Upper lobe of left lung (tissue), 6 donors: ENCODE measurements at regions not wholly inside any gene's neighbourhood (a gene's known extent, or its start where the extent isn't known, plus 50 kb on each side); places are given as distances from the start of the nearest gene placed in this dataset.

Experiments used
- ATAC-seq, 2 donors: fragments of 200-7000 bp; cut with Tn5 transposase; one replicate each; pipeline ENCODE4 v1.9.1; 2022; ENCODE audit warnings: mild to moderate bottlenecking in 2 of 2, moderate library complexity in 2 of 2; ENCODE audit not compliant: low FRiP score in 2 of 2
- DNase-seq, 2 donors: peaks; one replicate each; pipeline ENCODE4 v3.0.0-alpha.2; 2019 to 2020
- H3K27ac ChIP-seq, 4 donors: fragments of 200-600 bp; sonication (generic); one replicate each; pipeline ENCODE4 v1.5.1; 2016 to 2019
- H3K27me3 ChIP-seq, 4 donors: fragments of 200-600 bp; sonication (generic); one replicate each; pipeline ENCODE4 v1.5.1; 2017 to 2019
- H3K36me3 ChIP-seq, 4 donors: fragments of 200-600 bp; sonication (generic); one replicate each; pipeline ENCODE4 v1.5.1; 2016 to 2019
- H3K4me1 ChIP-seq, 4 donors: fragments of 200-600 bp; sonication (generic); one replicate each; pipeline ENCODE4 v1.5.1; 2018 to 2019
- H3K4me3 ChIP-seq, 4 donors: fragments of 200-600 bp; sonication (generic); one replicate each; pipeline ENCODE4 v1.5.1; 2017 to 2019; ENCODE audit warnings: mild to moderate bottlenecking in 2 of 4, moderate library complexity in 1 of 4
- H3K9me3 ChIP-seq, 4 donors: fragments of 200-600 bp; sonication (generic); one replicate each; pipeline ENCODE4 v1.5.1; 2018 to 2019
- EP300 ChIP-seq, 4 donors: sonication (generic); formaldehyde crosslinking; IDR thresholded peaks; one replicate each; pipeline ENCODE4 v1.5.1; 2017; ENCODE audit warnings: antibody characterized with exemption in 4 of 4, control low read depth in 2 of 4
- POLR2A ChIP-seq, 4 donors: fragments of 450-650 bp; IDR thresholded peaks; one replicate each; pipeline ENCODE4 v1.5.1; 2016 to 2017; ENCODE audit warnings: antibody characterized with exemption in 4 of 4, mild to moderate bottlenecking in 2 of 4
- POLR2AphosphoS5 ChIP-seq, 2 donors: sonication (generic); formaldehyde crosslinking; IDR thresholded peaks; one replicate each; pipeline ENCODE4 v1.5.1; 2017; ENCODE audit warnings: antibody characterized with exemption in 2 of 2
- WGBS, 2 donors: methylation state at CpG; one replicate each; pipeline ENCODE4 v1.1.5; 2017 to 2018; 5-methylcytosine and 5-hydroxymethylcytosine counted together
- TF ChIP-seq, protein P1 (sequence below), 6 experiments: fragments of 450-650 bp in 4 of 6; fragments of 200-600 bp in 2 of 6; sonication (generic) in 2 of 6; IDR thresholded peaks; one replicate each; pipeline ENCODE4 v1.5.1; 2016 to 2019; ENCODE audit warnings: antibody characterized with exemption in 6 of 6
- donor health status: DM: no; HTN: no; CAD: no; lungs with moderate emphysema.
- donor health status: DM: no; HTN: yes; CAD: no; lungs with severe emphysema.

DNA sequence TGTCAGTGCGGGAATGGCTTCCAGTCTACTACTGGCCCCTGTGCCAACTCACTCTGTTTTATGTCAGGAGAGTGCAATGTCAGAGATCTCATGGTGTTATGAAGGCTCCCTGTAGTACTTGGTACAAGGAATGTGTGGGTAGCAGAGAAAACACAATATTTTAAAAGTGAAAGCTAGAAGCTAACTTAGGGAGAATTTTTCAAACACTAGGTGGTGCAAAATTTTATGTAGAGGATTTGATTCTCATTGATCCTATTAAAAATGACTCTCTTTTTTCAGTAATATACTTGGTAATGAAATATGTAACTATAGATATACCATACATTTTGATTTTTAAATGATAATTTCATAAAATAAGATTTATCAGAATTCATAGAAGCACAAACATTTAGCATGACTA lies 134.7 kb downstream of the JRKL start:
- TF ChIP-seq POLR2AphosphoS5 (IDR thresholded peaks at IDR 0.05) (no peak), EP300 (IDR thresholded peaks at IDR 0.05) (no peak), POLR2A (IDR thresholded peaks at IDR 0.05) (no peak)
- TF ChIP-seq, protein P1, sequence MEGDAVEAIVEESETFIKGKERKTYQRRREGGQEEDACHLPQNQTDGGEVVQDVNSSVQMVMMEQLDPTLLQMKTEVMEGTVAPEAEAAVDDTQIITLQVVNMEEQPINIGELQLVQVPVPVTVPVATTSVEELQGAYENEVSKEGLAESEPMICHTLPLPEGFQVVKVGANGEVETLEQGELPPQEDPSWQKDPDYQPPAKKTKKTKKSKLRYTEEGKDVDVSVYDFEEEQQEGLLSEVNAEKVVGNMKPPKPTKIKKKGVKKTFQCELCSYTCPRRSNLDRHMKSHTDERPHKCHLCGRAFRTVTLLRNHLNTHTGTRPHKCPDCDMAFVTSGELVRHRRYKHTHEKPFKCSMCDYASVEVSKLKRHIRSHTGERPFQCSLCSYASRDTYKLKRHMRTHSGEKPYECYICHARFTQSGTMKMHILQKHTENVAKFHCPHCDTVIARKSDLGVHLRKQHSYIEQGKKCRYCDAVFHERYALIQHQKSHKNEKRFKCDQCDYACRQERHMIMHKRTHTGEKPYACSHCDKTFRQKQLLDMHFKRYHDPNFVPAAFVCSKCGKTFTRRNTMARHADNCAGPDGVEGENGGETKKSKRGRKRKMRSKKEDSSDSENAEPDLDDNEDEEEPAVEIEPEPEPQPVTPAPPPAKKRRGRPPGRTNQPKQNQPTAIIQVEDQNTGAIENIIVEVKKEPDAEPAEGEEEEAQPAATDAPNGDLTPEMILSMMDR (IDR thresholded peaks at IDR 0.05) = no peak
- ATAC-seq = no peak
- Histone ChIP-seq H3K4me3 (no peak overlapping the region), H3K36me3 (no peaks in the 10 kb centered on the region), H3K27me3 (no peaks in the 10 kb centered on the region), H3K27ac (no peak overlapping the region), H3K4me1 (no peaks in the 10 kb centered on the region), H3K9me3 (peaks cover 0 to 2% (median 0%) of the 10 kb centered on the region in 4 donors)
- no peak for DNase-seq
- 88 to 89% methylated on average over 1 of the region's 1 CpG for WGBS, 2 donors

GRCh38 chr11:96530473-96530872 lies 140.7 kb downstream of the JRKL start:
- Histone ChIP-seq H3K27me3 (no peaks in the 10 kb centered on the region), H3K36me3 (no peaks in the 10 kb centered on the region), H3K4me3 (no peak overlapping the region), H3K27ac (no peak overlapping the region), H3K9me3 (peaks cover 0 to 4% (median 0%) of the 10 kb centered on the region in 4 donors), H3K4me1 (no peaks in the 10 kb centered on the region)
- TF ChIP-seq POLR2A (IDR thresholded peaks at IDR 0.05) (no peak), EP300 (IDR thresholded peaks at IDR 0.05) (no peak), POLR2AphosphoS5 (IDR thresholded peaks at IDR 0.05) (no peak)
- TF ChIP-seq, protein P1 (IDR thresholded peaks at IDR 0.05) = no peak
- 40 to 52% methylated on average over 1 of the region's 1 CpG for WGBS, 2 donors
- ATAC-seq (no peak), DNase-seq (no peak)

GRCh38 chr11:96538104-96538503 lies 148.3 kb downstream of the JRKL start:
- TF ChIP-seq, protein P1 (IDR thresholded peaks at IDR 0.05) = no peak
- no peak for TF ChIP-seq EP300 (IDR thresholded peaks at IDR 0.05)
- no peak for TF ChIP-seq POLR2AphosphoS5 (IDR thresholded peaks at IDR 0.05)
- TF ChIP-seq POLR2A (IDR thresholded peaks at IDR 0.05) = no peak
- 76 to 80% methylated on average over 4 of the region's 4 CpGs for WGBS, 2 donors

DNA sequence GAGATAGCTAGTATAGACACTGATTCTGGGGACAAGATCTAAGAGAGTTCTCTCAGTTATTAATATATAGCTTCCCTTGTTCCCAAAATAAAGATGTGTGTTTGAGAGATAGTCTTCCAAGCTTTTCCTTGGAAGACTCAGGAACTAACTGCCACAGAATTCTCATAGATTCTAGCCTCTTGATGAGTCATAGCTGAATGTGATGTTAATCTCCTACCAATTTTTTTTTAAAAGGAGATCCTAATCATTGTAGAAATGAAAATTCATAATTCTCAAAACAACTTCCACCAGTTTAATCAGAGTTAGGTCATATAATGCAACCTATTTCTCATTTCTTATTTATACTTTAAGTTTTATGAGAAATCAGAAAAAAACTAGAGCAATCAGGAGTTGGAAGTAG lies 148.8 kb downstream of the JRKL start:
- Histone ChIP-seq H3K27ac (no peak overlapping the region), H3K4me1 (no peaks in the 10 kb centered on the region), H3K27me3 (no peaks in the 10 kb centered on the region), H3K4me3 (no peak overlapping the region), H3K36me3 (no peaks in the 10 kb centered on the region), H3K9me3 (no peaks in the 10 kb centered on the region)
- DNase-seq = no peak
- ATAC-seq = no peak
- TF ChIP-seq POLR2A (IDR thresholded peaks at IDR 0.05) = no peak

More at GRCh38 chr11:96538104-96538503, 148.3 kb downstream of the JRKL start:
- no peaks in the 10 kb centered on the region for H3K36me3 ChIP-seq
- H3K4me3 ChIP-seq = no peak overlapping the region
- no peaks in the 10 kb centered on the region for H3K9me3 ChIP-seq
- H3K27ac ChIP-seq = no peak overlapping the region
- no peaks in the 10 kb centered on the region for H3K4me1 ChIP-seq
- DNase-seq (no peak), ATAC-seq (no peak)
- H3K27me3 ChIP-seq = no peaks in the 10 kb centered on the region

DNA sequence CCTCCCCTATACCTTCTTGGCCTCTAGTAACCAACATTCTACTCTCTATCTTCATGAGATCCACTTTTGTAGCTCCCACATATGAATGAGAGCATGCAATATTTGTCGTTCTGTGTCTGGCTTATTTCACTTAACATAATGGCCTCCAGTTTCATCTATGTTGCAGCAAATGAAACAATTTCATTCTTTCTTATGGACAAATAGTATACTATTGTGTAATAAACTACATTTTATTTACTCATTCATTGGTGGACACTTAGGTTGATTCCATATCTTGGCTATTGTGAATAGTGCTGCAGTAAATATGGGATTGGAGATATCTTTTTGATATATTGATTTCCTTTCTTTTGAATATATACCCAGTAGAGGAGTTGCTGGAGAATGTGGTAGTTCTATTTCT lies 151.1 kb downstream of the JRKL start:
- Histone ChIP-seq H3K4me1 (no peaks in the 10 kb centered on the region), H3K36me3 (no peaks in the 10 kb centered on the region), H3K27me3 (no peaks in the 10 kb centered on the region), H3K4me3 (no peak overlapping the region), H3K9me3 (no peaks in the 10 kb centered on the region), H3K27ac (no peak overlapping the region)
- no peak for ATAC-seq
- DNase-seq = no peak
- 95 to 100% methylated on average over 1 of the region's 1 CpG for WGBS, 2 donors
- TF ChIP-seq, protein P1 (IDR thresholded peaks at IDR 0.05) = no peak
- TF ChIP-seq POLR2A (IDR thresholded peaks at IDR 0.05) = no peak
- TF ChIP-seq POLR2AphosphoS5 (IDR thresholded peaks at IDR 0.05) = no peak
- no peak for TF ChIP-seq EP300 (IDR thresholded peaks at IDR 0.05)
